SK-MEL-5 (cell line): ENCODE measurements at regions not wholly inside any gene's neighbourhood (a gene's known extent, or its start where the extent isn't known, plus 50 kb on each side); places are given as distances from the start of the nearest gene placed in this dataset.
"Not testable (repeated sequence)": the region's sequence is repeated elsewhere in the genome, so short reads cannot be mapped to it uniquely, and the experiment has no call there.

Source experiments
- DNase-seq: peaks from one replicate; pipeline ENCODE4 v3.0.0-alpha.2; 2016; ENCODE audit warnings: low read depth, low spot score
- in situ Hi-C: cut with HindIII; loops from 2 replicates; pipeline ENCODE4 v1.10.0; 2016; ENCODE audit warnings: low sequenced_read_pairs, high pct_unique_total_duplicates, low pct_unique_long_range_greater_than_20kb

- no peak for DNase-seq
- in situ Hi-C loops, result no loop called here
Measured at GRCh38 chr13:107617527-107617926, 597.8 kb downstream of the LIG4 start.

DNA sequence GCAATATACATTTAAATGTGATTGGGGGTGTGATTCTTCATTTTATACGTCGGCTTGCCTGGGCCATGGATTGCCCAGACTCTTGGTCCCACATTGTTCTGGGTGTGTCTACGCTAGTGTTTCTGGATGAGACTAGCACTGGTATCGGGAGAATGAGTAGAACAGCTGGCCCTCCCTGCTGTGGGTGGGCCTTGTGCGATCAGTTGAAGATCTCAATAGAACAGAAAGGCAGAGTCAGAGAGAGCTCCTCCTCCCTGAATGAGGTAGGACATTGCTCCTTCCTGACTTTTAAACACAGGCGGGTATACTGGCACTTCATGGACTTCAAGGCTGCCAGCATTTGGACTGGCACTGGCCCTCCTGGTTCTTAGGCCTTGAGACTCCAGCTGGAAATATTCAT is 603.0 kb downstream of the LIG4 start:
- in situ Hi-C loops, result no loop called here
- no peak for DNase-seq

DNA sequence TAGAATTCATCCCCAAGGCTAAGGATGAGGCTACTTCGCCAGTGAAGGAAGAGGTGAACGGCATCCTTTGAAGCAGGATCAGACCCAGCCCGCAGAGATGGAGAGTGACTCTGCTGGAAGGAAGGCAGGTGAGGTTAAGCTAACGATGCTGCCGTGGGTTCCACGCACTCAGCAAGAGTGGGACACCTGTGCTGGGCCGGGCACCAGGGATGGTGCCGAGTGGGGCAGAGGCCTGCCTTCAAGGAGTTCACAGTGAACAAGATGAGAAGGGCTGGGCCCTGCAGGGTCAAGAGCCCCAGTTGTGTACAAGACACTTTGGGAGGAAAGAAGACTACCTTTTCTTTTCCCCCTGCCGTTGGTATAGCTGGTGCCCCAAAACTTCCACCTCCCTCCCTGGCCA is 606.6 kb downstream of the LIG4 start:
- in situ Hi-C loops, result no loop called here
- DNase-seq, result no peak

GRCh38 chr13:107600971-107601370 is 614.4 kb downstream of the LIG4 start:
- no peak for DNase-seq
- in situ Hi-C loops, result no loop called here

GRCh38 chr13:107596306-107596705 is 619.0 kb downstream of the LIG4 start:
- DNase-seq, in situ Hi-C loops: not testable (repeated sequence)

DNA sequence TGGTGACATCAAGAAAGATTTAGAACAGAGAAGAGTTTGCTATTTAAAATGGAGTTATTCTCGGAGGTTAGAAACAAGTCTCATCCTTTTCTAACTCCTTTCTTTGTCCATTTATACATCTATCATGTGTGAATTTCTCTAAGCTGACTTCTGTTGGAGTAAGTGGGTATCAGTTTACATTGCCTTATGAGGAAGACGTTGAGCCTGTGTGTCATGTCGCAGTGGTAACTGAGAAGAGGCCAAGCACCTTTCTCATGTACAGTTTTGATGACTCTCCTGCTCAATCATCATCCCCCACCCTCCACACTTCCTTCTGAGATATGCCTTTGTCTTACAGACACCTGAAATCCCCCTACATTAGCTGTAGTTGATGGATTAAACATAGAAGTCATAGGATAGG is 624.8 kb downstream of the LIG4 start:
- no peak for DNase-seq
- in situ Hi-C loops, result no loop called here

GRCh38 chr13:107587681-107588080 is 627.7 kb downstream of the LIG4 start:
- in situ Hi-C loops, result no loop called here
- DNase-seq, result no peak

- DNase-seq, result no peak
- in situ Hi-C loops, result no loop called here
Measured at GRCh38 chr13:107586216-107586615, 629.1 kb downstream of the LIG4 start.

DNA sequence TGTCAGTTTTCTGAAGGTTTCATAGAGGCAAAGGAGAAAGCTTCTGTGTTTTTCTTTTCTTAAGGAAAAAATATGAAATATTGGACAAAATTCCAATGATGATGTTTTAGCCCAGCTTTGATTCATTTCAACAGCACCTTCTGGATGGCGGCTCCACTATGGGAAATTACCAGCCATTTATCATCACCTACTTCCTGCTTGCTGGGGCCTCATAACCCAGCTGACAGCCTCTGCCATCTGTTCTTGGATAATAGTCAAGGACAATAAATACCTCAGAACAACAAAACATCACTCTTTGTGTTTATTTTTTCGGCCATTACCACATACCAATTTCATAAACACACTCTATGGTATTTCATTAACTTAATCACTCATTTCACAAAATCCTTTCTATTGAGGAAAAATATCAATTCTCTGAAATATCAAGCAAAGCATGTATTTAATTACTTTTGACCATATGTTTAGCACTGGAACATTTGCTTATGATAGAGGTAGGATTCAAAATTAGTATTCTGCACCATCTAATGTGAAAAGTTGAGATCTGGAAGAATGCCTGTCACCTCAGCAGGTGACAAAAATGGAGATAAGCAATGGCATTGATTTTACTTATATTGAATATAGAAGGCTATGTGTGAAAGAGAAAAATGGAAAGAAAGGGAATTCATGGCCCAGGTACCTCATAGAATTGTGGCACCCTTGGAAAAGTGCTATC is 629.7 kb downstream of the LIG4 start:
- in situ Hi-C loops, result no loop called here

DNA sequence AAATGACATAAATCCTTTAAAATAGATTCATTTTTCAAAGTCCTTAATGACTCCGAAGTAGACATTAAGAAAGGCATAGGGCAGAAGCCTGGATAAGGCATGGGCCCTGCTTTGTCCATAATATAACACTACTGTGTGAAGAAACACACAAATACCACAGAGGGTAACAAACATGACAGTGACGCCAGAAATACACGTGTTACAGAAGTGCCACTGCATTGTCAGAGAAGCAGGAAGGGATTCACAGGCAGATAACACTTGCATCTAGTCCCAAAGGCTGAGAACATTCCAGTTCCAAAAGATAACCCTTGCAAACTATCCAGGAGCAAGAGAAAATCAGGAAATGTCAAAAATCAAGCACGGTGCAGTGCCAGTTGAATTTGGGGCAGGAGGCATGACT is 633.2 kb downstream of the LIG4 start:
- no peak for DNase-seq
- in situ Hi-C loops, result no loop called here

More for the DNA sequence above, 629.7 kb downstream of the LIG4 start:
- DNase-seq, result no peak

DNA sequence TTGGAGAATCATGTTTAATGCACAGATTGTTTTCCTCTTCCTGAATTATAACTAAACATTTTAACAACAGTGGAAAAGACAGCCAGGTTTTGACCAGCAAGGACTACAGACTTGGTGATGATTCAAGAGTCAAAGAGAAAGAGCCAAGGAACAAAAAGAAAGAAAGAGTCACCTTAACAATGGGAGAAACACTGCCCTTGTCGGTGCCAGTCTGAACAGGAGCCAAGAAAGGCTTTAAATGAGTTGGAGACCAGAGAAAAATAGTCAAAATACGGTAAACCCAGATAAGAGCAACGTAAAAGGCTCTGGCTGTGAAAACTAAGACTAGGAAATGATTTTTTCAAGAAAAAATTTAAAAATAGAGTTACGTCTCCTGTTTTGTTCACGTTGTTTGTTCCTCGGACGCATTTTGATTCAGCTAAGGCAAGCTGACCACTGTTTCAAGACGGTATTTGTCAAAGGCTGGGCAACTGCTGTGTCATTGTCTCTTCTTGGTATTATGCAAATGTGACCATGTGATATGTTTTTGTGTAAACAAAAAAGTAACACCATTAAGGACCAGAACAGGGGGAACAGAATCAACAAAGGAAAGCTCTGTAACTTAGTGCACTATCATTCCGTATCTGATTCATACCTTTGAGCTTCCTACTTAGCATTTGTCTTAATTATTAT is 634.5 kb downstream of the LIG4 start:
- in situ Hi-C loops, result no loop called here
- no peak for DNase-seq

GRCh38 chr13:107576430-107576829 is 638.9 kb downstream of the LIG4 start:
- no peak for DNase-seq
- in situ Hi-C loops, result no loop called here

GRCh38 chr13:107574517-107575210 is 640.7 kb downstream of the LIG4 start:
- no peak for DNase-seq
- in situ Hi-C loops, result no loop called here

DNA sequence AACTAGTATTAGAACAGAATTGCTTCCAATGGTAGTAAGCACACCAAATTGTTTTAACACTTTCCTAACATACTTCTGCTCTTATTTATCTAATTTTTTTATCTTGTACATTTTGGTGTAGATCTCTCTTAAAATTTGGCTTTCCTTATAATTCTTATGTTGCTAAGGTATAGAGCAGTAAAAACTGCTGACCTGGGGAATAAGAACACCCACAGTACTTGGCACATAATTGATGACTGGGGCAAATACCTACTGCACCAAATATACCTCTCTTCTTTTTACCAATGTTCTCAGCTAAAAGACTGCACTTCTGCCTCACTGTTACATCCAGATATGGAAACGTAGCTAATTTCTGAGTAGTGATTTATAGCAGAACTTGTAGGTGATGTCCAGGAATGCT is 642.2 kb downstream of the LIG4 start:
- DNase-seq, result no peak
- in situ Hi-C loops, result no loop called here

GRCh38 chr13:107572156-107572555 is 643.2 kb downstream of the LIG4 start:
- in situ Hi-C loops, result no loop called here
- DNase-seq, result no peak

DNA sequence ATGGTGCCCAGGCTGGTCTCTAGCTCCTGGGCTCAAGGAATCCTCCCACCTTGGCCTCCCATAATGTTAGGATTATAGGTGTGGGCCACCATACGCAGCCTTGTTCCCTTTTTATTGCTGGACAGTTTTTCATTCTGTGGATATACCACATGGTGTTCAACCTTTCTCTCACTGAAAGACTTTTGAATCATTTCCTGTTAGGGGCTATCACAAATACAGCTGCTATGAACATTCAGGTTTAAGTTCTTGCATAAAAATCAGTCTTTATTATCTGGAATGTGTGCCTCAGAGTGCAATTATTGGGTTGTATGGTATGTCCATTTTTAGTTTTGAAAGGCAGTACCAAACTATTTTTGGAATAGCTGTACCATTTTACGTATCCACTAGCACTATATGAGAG is 647.2 kb downstream of the LIG4 start:
- DNase-seq, result no peak
- in situ Hi-C loops, result no loop called here

DNA sequence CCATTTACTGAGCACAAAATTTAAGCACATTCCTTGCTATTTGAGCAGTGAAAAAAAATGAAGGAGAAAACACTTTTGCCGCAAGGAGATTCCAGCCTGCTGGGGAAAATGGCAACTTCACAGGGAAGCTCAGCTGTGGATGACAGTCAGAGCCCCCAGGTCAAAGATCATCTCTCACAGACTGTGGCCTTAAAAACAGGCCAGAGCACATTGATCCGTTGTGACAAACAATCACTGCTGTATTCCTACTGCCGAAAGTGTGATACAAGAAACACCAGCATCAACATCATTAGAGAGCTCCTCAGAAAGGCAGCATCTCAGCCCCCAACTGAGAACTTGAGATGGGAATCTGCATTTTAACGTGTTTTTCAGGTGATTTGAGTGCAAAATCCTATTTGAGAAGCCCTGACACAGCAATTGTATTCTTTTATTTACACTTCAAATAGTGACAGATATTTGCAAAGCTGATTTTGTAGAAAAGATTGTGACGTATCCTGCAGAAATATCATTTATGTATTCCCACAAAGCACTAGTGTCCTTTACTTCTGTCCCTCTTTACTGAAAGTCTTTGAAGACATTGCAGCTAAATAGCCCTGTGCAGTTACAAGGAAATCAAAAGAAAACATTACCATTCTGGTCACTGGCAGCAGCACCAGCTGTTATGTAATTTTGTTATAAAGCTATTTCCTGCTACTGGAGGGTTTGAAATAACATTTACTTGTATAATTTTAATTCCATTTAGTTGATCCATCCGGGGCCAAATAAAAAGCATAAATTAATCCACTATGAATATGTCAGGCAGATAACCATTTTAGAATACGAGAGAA is 652.0 kb downstream of the LIG4 start:
- DNase-seq, result no peak
- in situ Hi-C loops, result no loop called here

DNA sequence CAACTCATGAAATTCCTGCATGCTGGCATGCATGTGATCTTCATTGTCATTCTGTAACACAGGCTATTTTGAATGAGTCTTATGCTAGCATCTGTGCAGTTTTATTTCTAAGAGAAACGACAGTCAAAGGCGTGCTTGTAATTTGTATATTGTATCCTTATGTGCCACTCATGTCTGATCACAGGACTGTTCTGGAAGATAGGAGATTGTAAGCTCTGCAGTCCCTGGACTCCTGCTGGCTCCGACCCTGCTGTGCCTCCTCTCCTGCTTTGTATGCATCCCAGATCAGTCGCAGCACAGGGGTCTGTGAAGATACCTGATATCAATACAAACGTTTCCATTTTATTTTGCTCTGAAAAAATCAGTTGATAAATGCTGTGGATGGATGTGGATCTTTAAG is 653.1 kb downstream of the LIG4 start:
- in situ Hi-C loops, result no loop called here
- no peak for DNase-seq
